ENCODE measurements at regions not wholly inside any gene's neighbourhood (a gene's known extent, or its start where the extent isn't known, plus 50 kb on each side); places are given as distances from the start of the nearest gene placed in this dataset.

- FAIRE-seq (no peak), DNase-seq (ENCODE audit: insufficient read length, low spot score) (no peak)
- TF ChIP-seq POU2F2 (IDR thresholded peaks at IDR 0.05; ENCODE audit: low read depth, low read length): no peak
- no peak for TF ChIP-seq TAF1 (IDR thresholded peaks at IDR 0.05; ENCODE audit: low read depth, low read length)
These were observed 301.8 kb upstream of the PROK2 start for GRCh38 chr3:72086743-72087087.

GRCh38 chr3:72086042-72086742 is 301.2 kb upstream of the PROK2 start:
- no peak for FAIRE-seq
- no peak for TF ChIP-seq POU2F2 (IDR thresholded peaks at IDR 0.05; ENCODE audit: low read depth, low read length)
- TF ChIP-seq SPI1 (IDR thresholded peaks at IDR 0.05; ENCODE audit: low read depth, low read length): no peak
- TF ChIP-seq POLR2AphosphoS5 (IDR thresholded peaks at IDR 0.05; ENCODE audit: low read depth, low read length): no peak
- no peak for DNase-seq (ENCODE audit: insufficient read length, low spot score)

- FAIRE-seq: no peak
- TF ChIP-seq POLR2AphosphoS5 (IDR thresholded peaks at IDR 0.05; ENCODE audit: low read depth, low read length) (no peak), SPI1 (IDR thresholded peaks at IDR 0.05; ENCODE audit: low read depth, low read length) (no peak)
- no peak for DNase-seq (ENCODE audit: insufficient read length, low spot score)
These were observed 300.1 kb upstream of the PROK2 start for GRCh38 chr3:72085036-72085435.

- TF ChIP-seq PAX5 (IDR thresholded peaks at IDR 0.05; ENCODE audit: insufficient read depth, low read length, severe bottlenecking): no peak
- TF ChIP-seq SPI1 (IDR thresholded peaks at IDR 0.05; ENCODE audit: low read depth, low read length): no peak
- FAIRE-seq (peak; percentile 77), DNase-seq (ENCODE audit: insufficient read length, low spot score) (no peak)
These were observed 298.0 kb upstream of the PROK2 start for GRCh38 chr3:72082776-72083462.

DNA sequence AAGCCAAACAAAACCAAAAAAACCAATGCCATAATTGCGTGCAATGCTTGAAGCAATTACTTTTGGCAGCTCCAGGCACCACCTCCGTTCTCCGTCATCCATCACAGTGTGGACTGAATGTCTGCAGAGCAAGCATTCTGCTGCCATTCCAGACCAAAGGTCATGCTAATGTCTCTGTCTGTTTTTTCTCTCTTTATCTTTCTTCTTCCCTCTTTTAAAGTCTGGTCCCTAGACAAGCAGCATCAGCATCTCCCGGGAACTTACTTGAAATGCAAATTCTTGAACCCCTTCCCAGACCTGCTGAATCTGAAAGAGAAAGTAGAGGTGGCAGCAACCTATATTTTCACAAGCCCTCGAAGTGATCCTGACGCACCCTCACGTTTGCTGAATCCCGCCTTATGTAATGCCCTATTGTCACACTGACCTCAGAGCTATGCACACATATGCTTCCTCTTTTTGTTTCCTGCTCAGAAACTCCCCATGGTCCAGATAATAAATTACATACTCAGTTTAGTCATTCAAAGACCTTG is 297.3 kb upstream of the PROK2 start:
- FAIRE-seq (peak; percentile 81), DNase-seq (ENCODE audit: insufficient read length, low spot score) (no peak)
- TF ChIP-seq POLR2A (IDR thresholded peaks at IDR 0.05; ENCODE audit: low read depth, low read length) (no peak), SPI1 (IDR thresholded peaks at IDR 0.05; ENCODE audit: low read depth, low read length) (peak; percentile 46)

- DNase-seq (ENCODE audit: insufficient read length, low spot score) (no peak), FAIRE-seq (no peak)
- no peak for TF ChIP-seq SPI1 (IDR thresholded peaks at IDR 0.05; ENCODE audit: low read depth, low read length)
- TF ChIP-seq POU2F2 (IDR thresholded peaks at IDR 0.05; ENCODE audit: low read depth, low read length): no peak
- TF ChIP-seq TAF1 (IDR thresholded peaks at IDR 0.05; ENCODE audit: low read depth, low read length): no peak
- TF ChIP-seq PAX5 (IDR thresholded peaks at IDR 0.05; ENCODE audit: insufficient read depth, low read length, severe bottlenecking): no peak
- no peak for TF ChIP-seq POLR2AphosphoS5 (IDR thresholded peaks at IDR 0.05; ENCODE audit: low read depth, low read length)
- no peak for TF ChIP-seq POLR2A (IDR thresholded peaks at IDR 0.05; ENCODE audit: low read depth, low read length)
These were observed 296.7 kb upstream of the PROK2 start for GRCh38 chr3:72081471-72082185.

GRCh38 chr3:72080800-72081199 is 295.9 kb upstream of the PROK2 start:
- FAIRE-seq (peak; percentile 60), DNase-seq (ENCODE audit: insufficient read length, low spot score) (no peak)
- TF ChIP-seq POU2F2 (IDR thresholded peaks at IDR 0.05; ENCODE audit: low read depth, low read length) (no peak), PAX5 (IDR thresholded peaks at IDR 0.05; ENCODE audit: insufficient read depth, low read length, severe bottlenecking) (no peak), SPI1 (IDR thresholded peaks at IDR 0.05; ENCODE audit: low read depth, low read length) (no peak), TAF1 (IDR thresholded peaks at IDR 0.05; ENCODE audit: low read depth, low read length) (no peak), POLR2A (IDR thresholded peaks at IDR 0.05; ENCODE audit: low read depth, low read length) (no peak), POLR2AphosphoS5 (IDR thresholded peaks at IDR 0.05; ENCODE audit: low read depth, low read length) (no peak)

- no peak for DNase-seq (ENCODE audit: insufficient read length, low spot score)
- FAIRE-seq: peak; percentile 86
- TF ChIP-seq PAX5 (IDR thresholded peaks at IDR 0.05; ENCODE audit: insufficient read depth, low read length, severe bottlenecking) (no peak), SPI1 (IDR thresholded peaks at IDR 0.05; ENCODE audit: low read depth, low read length) (peak; percentile 68)
These were observed 295.1 kb upstream of the PROK2 start for GRCh38 chr3:72080095-72080494.

DNA sequence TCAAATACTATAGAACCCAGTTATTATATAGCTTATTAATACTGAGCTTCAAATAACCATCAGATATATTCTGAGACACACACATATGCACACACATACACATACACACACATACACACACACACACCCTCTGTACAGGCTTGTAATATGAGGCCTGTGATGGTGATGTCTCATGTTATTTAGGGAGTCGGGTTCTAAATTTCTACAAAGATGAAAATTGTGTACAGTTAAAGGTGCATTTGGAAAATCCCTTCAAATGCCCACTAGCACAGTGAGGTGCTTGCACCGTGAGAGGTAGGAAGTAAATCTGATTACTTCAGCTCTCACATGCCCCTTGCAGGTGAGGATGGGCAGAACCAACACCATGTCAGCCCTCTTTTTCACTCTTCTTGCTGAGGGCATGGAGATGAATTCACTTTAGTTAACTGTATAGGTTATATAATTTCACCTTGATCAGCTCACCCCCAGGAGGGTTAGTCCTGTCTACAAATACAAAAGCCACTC is 294.5 kb upstream of the PROK2 start:
- FAIRE-seq (peak; percentile 84), DNase-seq (ENCODE audit: insufficient read length, low spot score) (no peak)
- TF ChIP-seq POU2F2 (IDR thresholded peaks at IDR 0.05; ENCODE audit: low read depth, low read length) (0 out of 2 replicates have a peak, but pooled peaks have one; percentile 33), TAF1 (IDR thresholded peaks at IDR 0.05; ENCODE audit: low read depth, low read length) (no peak), SPI1 (IDR thresholded peaks at IDR 0.05; ENCODE audit: low read depth, low read length) (no peak), POLR2AphosphoS5 (IDR thresholded peaks at IDR 0.05; ENCODE audit: low read depth, low read length) (peak; percentile 93), POLR2A (IDR thresholded peaks at IDR 0.05; ENCODE audit: low read depth, low read length) (peak; percentile 86)

DNA sequence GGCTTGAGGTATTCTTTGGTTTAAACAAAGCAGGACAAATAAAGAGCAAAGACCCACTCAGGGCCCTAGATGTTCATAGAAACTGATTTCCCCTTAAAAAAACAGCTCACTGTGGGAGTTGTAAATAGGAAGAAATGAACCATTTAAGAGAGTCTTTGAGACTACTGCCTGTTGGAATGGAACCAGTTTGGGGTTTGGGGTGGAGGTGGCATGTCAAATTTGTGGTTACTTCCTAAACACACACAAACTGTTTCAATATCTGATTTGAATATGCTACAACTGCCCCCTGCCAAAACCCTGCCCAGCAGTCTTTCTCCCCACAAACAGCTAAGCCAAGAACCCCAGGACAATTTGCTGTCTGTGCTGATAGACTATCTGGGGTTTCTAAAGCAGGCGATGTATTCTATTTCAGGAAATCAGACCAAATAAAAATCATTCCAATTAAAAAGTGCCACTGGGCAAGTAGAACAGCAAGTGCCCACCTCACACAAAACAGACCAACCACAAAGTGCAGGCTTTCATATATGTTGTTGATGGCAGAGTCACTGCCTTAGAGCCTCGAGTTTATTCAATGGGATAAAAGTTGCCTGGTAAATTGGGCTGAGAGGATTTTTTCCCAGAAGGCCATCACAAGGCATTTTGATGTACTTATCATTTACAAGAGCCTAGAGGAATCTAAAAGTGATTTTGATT is 293.9 kb upstream of the PROK2 start:
- DNase-seq (ENCODE audit: insufficient read length, low spot score) (no peak), FAIRE-seq (peak; percentile 97)
- no peak; the same call in 1 of the 2 replicates for TF ChIP-seq POU2F2 (IDR thresholded peaks at IDR 0.05; ENCODE audit: low read depth, low read length)
- no peak; the same call in 1 of the 2 replicates for TF ChIP-seq POLR2AphosphoS5 (IDR thresholded peaks at IDR 0.05; ENCODE audit: low read depth, low read length)
- TF ChIP-seq TAF1 (IDR thresholded peaks at IDR 0.05; ENCODE audit: low read depth, low read length): no peak
- TF ChIP-seq POLR2A (IDR thresholded peaks at IDR 0.05; ENCODE audit: low read depth, low read length): peak; percentile 89

Data from GM12891 (cell line).